Bronchial epithelial cell (primary cell): ENCODE measurements at regions not wholly inside any gene's neighbourhood (a gene's known extent, or its start where the extent isn't known, plus 50 kb on each side); places are given as distances from the start of the nearest gene placed in this dataset.

Experiments used
- DNase-seq: peaks from one replicate; pipeline ENCODE4 v3.0.0-alpha.2; 2010; ENCODE audit warnings: low read depth
- FAIRE-seq: peaks from 2 replicates; lab custom pipeline; 2011; peaks lifted over from hg19 to GRCh38; lab: Jason Lieb, UNC
- H3K27me3 ChIP-seq: 2 replicates; pipeline ENCODE4 v1.5.1; 2011; ENCODE audit warnings: low read length; ENCODE audit not compliant: control insufficient read depth, insufficient read depth
- H3K36me3 ChIP-seq: 2 replicates; pipeline ENCODE4 v1.5.1; 2011; ENCODE audit warnings: low read length; ENCODE audit not compliant: control insufficient read depth, insufficient read depth
- H3K4me3 ChIP-seq: 2 replicates; pipeline ENCODE4 v1.5.1; 2011; ENCODE audit warnings: mild to moderate bottlenecking, low read depth, low read length, control low read depth
- TF ChIP-seq, protein P1 (sequence below): IDR thresholded peaks from 2 replicates; pipeline ENCODE4 v1.5.1; 2011; ENCODE audit warnings: mild to moderate bottlenecking, moderate library complexity, low read length, control low read depth, inconsistent platforms; ENCODE audit not compliant: insufficient read depth, severe bottlenecking

DNA sequence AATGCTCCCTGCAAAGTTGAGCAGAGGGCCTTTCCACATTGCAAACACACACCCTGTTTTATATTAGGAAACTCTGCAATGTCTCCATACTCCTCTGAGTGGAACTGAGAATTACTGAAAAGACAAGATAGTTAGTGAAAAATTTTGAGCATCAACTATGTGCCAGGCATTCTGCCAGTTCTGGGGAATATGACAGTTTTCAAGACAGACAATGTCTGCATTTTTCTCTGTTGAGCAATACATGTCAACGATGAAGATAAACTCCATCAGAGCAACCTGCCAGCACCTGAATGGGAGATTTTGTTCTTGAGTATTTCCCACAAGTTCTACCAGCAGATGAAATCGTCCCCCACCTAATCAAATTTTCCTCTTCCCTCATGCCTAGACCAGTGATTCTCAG, 203.4 kb upstream of the BMPER start:
- H3K36me3 ChIP-seq = no peaks in the 10 kb centered on the region
- TF ChIP-seq, protein P1, sequence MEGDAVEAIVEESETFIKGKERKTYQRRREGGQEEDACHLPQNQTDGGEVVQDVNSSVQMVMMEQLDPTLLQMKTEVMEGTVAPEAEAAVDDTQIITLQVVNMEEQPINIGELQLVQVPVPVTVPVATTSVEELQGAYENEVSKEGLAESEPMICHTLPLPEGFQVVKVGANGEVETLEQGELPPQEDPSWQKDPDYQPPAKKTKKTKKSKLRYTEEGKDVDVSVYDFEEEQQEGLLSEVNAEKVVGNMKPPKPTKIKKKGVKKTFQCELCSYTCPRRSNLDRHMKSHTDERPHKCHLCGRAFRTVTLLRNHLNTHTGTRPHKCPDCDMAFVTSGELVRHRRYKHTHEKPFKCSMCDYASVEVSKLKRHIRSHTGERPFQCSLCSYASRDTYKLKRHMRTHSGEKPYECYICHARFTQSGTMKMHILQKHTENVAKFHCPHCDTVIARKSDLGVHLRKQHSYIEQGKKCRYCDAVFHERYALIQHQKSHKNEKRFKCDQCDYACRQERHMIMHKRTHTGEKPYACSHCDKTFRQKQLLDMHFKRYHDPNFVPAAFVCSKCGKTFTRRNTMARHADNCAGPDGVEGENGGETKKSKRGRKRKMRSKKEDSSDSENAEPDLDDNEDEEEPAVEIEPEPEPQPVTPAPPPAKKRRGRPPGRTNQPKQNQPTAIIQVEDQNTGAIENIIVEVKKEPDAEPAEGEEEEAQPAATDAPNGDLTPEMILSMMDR = no peak
- H3K27me3 ChIP-seq = no peaks in the 10 kb centered on the region
- no peak overlapping the region for H3K4me3 ChIP-seq
- DNase-seq (no peak), FAIRE-seq (no peak)

DNA sequence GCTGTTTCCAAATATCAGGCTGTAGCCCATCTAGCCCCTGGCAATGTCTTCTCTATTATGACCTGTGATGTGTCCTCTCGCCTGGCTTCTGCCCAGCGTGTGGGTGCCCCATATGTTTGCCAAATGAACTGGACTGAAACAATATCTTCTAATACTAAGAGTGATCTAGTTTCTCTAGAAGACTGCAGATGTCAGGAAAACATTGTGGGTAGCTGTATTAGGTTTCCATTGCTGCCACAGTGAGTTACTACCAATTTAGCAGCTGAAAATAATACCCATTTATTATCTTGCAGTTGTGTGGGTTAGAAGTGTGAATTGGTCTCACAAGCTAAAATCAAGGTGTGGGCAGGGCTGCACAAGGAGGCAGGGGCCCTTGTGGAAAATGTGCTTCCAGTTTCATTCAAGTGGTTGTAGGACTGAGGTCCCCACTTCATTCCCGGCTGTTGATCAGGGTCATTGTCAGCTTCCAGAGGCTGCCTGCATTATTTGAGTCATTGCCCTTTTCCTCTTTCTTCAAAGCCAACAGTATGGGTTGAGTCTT, 202.8 kb upstream of the BMPER start:
- FAIRE-seq (no peak), DNase-seq (no peak)
- TF ChIP-seq, protein P1 = no peak
- no peaks in the 10 kb centered on the region for H3K36me3 ChIP-seq
- H3K27me3 ChIP-seq = no peaks in the 10 kb centered on the region
- no peak overlapping the region for H3K4me3 ChIP-seq

DNA sequence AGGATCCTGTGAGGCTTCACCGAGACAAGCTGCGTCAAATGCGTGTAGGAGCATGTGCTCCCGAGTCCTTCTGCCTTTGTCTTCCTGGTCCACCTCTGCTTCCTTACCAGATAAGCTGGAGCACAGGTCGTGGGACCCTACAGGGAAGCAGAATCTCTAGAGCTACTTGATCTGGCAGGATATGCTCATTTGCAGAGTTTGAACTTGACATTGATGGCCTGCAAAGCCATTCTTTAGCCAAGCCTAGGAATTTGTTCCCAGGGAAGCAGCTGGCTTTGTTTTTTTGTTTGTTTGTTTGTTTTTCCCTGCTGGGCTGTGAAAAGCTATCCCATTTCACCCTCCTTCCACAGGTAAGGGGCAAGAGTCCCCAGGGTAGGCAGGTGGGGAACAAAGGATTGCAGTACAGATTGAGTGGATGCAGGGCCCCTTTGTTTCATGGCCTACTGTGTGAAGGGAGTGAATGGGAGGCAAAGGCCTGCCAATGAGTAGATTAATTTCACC, 200.0 kb upstream of the BMPER start:
- FAIRE-seq (no peak), DNase-seq (no peak)
- Histone ChIP-seq H3K36me3 (no peaks in the 10 kb centered on the region), H3K4me3 (no peak overlapping the region), H3K27me3 (no peaks in the 10 kb centered on the region)
- TF ChIP-seq, protein P1 = no peak

DNA sequence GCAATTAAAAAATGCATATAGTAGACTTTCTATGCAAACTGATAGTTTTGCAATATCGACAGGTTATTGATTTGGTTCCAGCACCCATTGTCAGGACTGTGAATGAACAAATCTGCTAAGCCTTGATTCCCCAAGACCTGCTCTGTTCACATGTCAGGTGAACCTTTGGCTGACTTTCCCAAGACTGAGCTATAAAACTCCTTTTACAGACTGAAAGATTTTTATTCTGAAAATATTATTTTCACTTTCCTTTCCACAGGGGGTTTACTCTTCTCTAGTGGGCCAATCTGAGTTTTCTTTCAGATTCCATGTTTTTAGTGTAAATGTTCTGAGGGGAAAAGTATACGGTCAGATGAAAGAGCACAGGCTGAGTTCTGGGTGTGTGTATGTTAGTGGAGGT, 199.2 kb upstream of the BMPER start:
- Histone ChIP-seq H3K27me3 (no peaks in the 10 kb centered on the region), H3K4me3 (no peak overlapping the region), H3K36me3 (no peaks in the 10 kb centered on the region)
- no peak for FAIRE-seq
- DNase-seq = no peak
- TF ChIP-seq, protein P1 = no peak

DNA sequence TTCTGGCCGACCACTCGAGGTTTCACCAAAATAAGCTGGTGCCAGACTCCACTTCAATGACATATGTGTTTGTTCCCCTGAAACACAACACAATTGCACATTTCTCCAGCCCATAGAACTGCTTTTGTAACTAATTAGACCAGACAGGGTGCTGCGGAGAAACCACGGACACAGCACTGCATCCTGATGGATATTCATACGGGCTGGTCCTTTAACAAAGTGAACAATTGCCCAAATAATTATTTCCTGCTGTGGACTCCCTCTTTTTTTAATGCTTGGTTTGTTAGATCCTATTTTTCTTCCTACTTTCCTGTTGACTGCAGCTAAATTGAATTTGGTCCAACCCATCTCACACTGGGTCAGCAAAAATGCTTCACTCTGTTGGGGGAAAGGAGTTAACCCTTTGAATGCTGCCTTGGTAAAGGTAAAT, 198.6 kb upstream of the BMPER start:
- Histone ChIP-seq H3K4me3 (no peak overlapping the region), H3K36me3 (no peaks in the 10 kb centered on the region), H3K27me3 (no peaks in the 10 kb centered on the region)
- FAIRE-seq (no peak), DNase-seq (no peak)
- TF ChIP-seq, protein P1 = no peak

DNA sequence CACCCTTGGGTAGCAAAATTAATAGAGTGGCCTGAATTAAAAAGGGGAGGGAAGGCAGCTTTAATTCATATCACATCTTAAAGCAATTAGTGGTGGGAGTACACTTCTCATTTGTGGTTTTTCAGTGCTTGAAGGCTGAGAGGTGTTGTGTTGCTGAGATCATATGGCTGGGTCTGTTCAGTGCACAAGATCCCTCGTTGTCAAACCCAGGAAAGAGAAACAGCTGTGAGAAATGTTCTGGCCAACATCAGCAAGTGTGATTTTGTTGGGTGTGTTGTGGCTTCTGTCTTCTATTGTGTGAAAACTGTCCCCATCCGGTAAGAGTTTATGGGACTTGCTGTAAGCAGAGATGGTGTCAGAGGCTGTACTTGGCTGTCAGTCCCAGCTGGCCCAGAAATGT, 197.9 kb upstream of the BMPER start:
- H3K4me3 ChIP-seq = no peak overlapping the region
- DNase-seq (no peak), FAIRE-seq (no peak)
- no peaks in the 10 kb centered on the region for H3K27me3 ChIP-seq
- H3K36me3 ChIP-seq = no peaks in the 10 kb centered on the region
- TF ChIP-seq, protein P1 = no peak
